GM19023 (cell line): ENCODE measurements at regions not wholly inside any gene's neighbourhood (a gene's known extent, or its start where the extent isn't known, plus 50 kb on each side); places are given as distances from the start of the nearest gene placed in this dataset.
"Not testable (repeated sequence)": the region's sequence is repeated elsewhere in the genome, so short reads cannot be mapped to it uniquely, and the experiment has no call there.

Experiments
- ATAC-seq: cut with Tn5 transposase; IDR thresholded peaks from one replicate; pipeline ENCODE4 v1.9.1; 2021; ENCODE audit warnings: mild to moderate bottlenecking, moderate library complexity; ENCODE audit not compliant: unreplicated experiment

DNA sequence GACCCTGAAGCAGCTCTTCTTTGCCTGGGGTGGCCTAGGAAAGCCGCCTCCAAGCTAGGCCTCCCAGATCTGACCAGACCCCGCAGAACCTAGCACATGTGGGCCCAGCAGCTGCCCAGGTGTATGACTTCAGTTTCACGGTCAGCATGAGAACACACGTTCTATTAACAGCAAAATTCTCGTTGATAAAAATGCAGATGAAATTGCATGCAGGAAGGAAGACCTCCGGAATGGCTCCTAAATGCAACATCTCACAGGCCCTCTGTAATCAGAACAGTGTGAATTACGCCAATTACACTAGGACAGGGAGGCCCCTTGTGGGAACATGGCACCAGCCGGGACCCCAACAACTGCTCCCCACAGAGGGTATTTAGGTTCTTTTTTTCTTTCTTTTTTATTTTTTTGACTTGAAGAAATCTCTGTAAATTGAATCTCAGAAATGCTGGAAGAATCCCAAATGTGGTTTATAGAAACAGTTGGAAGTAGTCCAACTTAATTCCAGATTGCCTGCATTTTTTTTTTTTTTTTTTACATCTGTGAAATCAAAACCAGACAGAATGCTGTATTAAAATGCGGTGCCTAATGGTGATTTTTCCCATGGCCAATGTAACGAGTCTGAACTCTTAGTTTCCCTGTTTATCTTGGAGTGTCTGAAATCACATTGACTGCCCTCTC lies 185.1 kb downstream of the NPIPB11 start:
- ATAC-seq = not testable (repeated sequence)

GRCh38 chr16:29220647-29221191 lies 185.8 kb downstream of the NPIPB11 start:
- not testable (repeated sequence) for ATAC-seq

GRCh38 chr16:29219966-29220646 lies 186.4 kb downstream of the NPIPB11 start:
- ATAC-seq = not testable (repeated sequence)

DNA sequence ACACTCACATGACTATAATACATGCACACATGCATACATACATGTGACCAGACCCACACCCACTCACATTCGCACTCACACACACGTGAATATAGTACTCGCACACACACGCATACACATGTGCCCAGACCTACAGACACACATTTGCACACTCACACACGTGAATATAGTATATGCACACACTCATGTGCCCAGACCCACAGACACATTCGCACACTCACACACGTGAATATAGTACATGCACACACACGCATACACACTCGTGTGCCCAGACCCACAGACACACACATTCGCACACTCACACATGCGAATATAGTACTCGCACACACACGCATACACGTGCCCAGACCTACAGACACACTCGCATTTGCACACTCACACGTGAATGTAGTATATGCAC lies 186.9 kb downstream of the NPIPB11 start:
- ATAC-seq = not testable (repeated sequence)

- ATAC-seq = not testable (repeated sequence)
These were observed 187.9 kb downstream of the NPIPB11 start for GRCh38 chr16:29218649-29219048.

DNA sequence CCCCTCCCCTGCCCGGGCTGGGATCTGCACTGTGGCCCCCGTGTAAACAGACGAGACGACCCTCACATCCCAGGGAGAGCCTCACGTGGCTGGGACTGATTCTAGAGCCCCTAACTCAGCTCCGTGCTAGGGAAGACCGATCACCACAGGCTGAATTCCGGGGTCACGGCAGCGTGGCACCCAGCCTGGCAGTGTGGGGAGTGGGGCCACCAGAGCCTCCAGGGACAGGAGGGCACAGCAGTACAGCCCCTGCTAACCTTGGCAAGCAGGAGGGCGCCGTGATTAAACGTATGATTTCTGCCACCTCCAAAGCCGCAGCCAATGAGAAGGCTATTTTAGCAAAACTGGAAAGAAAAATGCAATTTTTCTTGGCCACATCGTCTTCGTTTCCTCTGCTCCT lies 188.3 kb downstream of the NPIPB11 start:
- not testable (repeated sequence) for ATAC-seq

DNA sequence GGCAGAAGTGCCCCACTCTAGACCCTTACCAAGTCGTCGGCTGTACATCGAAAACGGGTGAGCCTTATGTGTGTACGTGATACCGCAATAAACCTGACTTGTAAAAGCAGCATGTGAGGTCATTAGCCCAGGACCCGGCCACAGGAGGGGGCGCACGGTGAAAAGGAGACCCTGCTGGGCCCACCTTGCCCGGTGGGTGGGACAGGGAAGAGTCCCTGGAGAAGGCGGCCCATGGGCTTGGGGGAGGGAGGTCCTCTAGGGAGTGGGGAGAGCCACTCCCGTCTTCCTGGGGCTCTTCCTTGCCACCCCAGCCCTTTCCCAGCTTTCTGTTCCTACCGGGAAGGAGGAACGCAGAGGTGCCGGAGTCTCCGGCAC lies 188.8 kb downstream of the NPIPB11 start:
- ATAC-seq = not testable (repeated sequence)

DNA sequence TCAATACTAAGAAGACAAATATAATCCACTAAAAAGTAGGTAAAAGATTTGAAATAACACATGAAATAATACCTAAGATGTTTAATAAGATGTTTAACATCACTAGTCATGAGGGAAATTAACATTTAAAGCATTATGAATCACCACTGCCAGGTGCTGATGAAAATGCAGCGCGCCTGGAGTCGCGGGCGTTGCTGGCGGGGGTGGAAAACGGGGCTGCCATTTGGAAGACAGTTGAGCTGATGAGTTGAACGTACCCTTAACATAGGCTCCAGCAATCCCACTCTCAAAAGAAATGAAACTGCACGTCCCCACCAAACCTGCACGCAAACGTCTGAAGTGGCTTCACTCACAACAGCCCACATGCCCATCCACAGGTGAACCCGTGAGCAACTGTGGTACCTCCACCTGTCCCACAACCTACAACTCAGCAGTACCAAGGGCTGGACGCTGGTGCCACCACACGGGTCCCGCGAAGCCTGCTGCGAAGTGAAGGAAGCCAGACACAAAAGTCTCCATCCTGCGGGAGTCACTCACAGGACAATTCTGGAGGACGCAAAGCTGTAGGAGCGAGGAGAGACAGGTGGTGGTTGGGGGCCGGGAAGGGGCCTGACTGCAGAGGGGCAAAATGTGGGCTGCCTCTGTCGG lies 189.3 kb downstream of the NPIPB11 start:
- not testable (repeated sequence) for ATAC-seq

DNA sequence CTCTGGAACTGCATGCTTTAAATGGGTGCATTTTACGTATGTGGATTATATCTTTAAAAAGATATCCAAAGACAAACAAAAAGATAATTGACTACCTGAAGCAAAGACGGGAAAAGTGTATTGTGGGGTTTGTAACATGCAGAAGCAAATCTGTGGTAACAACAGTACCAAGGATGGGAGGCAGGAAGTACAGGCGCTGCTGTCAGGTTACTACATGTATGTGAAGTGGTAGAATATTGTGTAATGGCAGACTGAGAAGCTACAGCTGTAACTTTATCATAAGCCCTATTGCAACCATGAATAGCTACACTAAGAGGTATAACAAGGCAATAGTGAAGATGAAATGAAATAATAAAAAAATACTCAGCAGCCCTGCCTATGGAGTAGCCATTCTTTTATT lies 192.7 kb downstream of the NPIPB11 start:
- not testable (repeated sequence) for ATAC-seq

- ATAC-seq = not testable (repeated sequence)
These were observed 193.3 kb downstream of the NPIPB11 start for GRCh38 chr16:29213251-29213650.

GRCh38 chr16:29212084-29213027 lies 194.2 kb downstream of the NPIPB11 start:
- ATAC-seq = not testable (repeated sequence)

GRCh38 chr16:29211456-29211855 lies 195.1 kb downstream of the NPIPB11 start:
- not testable (repeated sequence) for ATAC-seq

DNA sequence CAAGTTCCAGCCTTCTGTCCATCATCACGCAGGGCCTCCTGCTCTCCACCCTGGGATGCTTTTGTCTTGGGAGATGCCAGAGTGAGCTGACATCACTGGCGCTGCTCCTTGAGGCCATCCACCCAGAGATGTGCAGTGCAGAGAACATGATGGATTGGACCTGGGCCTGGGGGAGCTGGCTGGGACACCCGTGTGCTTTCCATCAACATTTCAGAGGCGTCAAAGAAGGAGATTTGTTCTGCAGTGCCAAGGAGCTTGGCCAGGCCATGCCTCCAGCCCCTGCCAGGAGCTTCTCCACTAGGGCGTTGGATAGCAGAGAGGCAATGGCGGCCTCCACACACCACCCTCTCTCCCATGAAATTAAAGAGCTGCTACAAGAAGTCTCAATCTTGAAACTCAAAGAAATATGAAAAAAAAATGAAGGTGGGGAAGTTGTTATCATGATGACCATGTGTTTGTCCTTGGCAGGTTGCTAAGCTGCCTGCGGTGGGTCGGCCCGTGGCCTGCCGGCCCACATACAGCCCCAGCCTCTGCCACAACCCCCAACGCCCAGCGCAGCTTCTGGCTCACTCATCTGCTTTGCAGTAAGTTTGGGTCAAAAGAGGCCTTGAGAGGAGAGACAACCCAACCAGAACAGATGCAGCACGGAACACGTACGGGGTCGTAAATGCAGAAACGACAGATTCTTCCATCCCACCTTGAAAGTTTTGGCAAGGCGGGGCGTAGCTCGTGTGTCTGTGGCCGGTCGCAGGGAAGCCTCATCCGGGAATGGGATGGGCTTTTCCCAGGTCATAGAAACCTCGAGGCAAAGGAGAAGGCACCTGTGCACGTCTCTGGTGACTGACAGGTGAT lies 196.0 kb downstream of the NPIPB11 start:
- ATAC-seq = not testable (repeated sequence)

GRCh38 chr16:29206120-29206519 lies 200.4 kb downstream of the NPIPB11 start:
- not testable (repeated sequence) for ATAC-seq

DNA sequence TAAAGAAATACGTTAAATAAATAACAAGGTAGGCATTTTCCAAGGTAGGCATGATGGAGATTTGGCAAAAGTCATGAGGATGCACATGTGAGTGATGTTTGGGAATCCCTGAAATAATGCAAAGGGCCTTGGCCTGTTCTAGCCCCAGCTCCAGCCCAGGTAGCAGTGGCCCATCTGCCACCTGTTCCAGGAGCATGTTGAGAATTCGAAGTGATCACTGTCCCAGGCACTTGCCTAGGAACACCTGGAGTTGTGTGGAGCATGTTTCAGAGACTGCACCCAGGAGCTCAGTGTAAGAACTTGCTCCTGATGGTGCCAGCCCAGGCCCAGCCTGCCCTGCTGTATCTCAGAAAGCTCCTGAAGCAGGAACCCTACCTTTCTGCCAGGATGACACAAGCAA lies 201.4 kb downstream of the NPIPB11 start:
- not testable (repeated sequence) for ATAC-seq

GRCh38 chr16:29204806-29205135 lies 201.7 kb downstream of the NPIPB11 start:
- no peak for ATAC-seq

DNA sequence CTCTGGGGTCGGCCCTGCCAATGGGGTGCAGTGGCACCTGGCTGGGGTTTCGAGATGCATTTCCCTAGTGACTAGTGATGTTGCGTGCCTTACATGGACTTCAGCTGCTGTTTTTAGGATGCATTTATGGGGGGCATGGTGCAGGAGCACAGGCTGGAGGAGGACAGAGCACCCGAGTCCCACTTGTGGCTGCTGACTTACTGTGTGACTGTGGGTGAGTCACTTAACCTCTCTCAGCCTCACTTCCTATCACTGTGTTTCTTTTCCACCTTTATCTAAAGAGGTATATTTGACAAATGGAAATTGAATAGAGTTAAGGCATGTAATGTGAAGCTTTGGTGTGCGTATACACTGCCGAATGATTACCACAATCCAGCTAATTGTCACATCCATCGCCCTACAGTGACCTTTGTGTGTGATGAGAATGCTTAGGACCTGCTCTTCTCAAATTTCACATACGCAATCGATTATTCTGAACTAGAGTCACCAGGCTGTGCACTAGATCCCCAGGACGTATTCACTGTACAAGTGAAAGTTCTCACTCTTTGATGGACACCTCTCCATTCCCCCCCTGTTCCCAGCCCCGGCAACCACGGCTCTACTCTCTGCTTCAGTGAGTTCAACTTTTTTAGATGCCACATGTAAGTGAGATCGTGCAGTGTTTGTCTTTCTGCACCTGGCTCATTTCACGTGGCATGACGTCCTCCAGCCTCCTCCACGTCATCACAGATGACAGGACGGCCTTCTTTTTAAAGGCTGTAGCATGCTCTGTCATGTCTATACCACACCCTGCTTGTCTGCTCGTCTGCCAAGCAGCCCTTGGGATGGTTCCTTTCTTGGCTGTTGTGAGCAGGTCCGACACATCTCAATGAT lies 202.3 kb downstream of the NPIPB11 start:
- ATAC-seq = not testable (repeated sequence)

DNA sequence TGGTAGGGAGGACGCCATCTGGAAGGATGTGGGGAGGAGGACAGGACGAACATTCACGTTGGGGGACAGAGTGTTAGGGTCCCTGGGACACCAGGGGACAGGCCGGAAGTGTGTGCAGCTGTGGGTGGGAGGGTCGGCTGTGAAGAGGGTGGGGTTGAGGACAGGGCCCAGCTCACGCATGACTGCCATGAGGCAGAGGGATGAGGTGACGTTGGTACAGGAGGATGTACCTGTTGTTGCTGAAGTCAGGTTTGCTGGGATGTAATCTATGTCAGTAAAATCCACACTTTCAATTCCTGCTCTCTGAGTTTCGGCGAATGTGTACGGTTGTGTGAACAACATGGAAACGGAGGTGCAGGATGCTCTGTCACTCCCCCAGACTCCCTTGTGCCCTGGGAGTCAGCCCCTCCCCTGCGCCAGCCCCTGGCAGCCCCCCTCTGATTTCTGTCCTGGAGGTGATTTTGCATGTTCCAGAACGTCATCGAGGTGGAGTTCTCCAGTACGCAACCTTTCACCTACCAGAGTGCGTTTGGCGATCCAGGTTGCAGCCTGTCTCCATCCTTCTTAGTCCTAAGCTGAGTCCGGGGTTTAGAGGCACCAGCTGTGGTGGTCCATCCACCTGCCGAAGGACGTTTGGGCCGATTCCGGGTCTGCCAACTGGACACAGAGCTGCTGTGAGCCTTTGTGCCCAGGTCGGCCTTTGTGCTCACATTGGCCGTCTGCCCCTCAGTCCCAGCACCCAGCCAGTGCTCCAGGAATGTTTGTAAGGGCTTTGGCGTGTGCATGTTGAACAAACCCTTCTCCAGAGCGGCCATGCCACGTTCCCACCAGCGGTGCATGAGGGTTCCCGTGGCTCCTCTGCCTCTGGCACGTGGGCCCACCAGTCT lies 203.2 kb downstream of the NPIPB11 start:
- not testable (repeated sequence) for ATAC-seq
